CD14-positive monocyte (primary cell): ENCODE measurements at regions not wholly inside any gene's neighbourhood (a gene's known extent, or its start where the extent isn't known, plus 50 kb on each side); places are given as distances from the start of the nearest gene placed in this dataset.

Source experiments
- DNase-seq, 3 donors: peaks; one replicate each; pipeline ENCODE4 v3.0.0-alpha.2; 2011 to 2022
- H2AFZ ChIP-seq: 2 replicates; pipeline ENCODE4 v1.6.0; 2012; ENCODE audit warnings: mild to moderate bottlenecking, low read depth, low read length, inconsistent platforms; ENCODE audit not compliant: insufficient read depth, poor library complexity, severe bottlenecking
- H3K27ac ChIP-seq, 2 donors: 1 replicate in 1 of 2; 2 replicates in 1 of 2; pipeline ENCODE4 v1.5.1; 2012 to 2013; ENCODE audit warnings: low read length in 2 of 2, control low read depth in 1 of 2, inconsistent platforms in 1 of 2, low read depth in 1 of 2, mild to moderate bottlenecking in 1 of 2
- H3K27me3 ChIP-seq, 2 donors: one replicate each; pipeline versions ENCODE4 v1.6.0 to v1.6.1; 2011 to 2013; ENCODE audit warnings: low read length in 2 of 2; ENCODE audit not compliant: control insufficient read depth in 2 of 2, insufficient read depth in 2 of 2
- H3K36me3 ChIP-seq, 2 donors: replicated peaks in 1 of 2; 1 replicate in 1 of 2; 2 replicates in 1 of 2; pipeline versions ENCODE4 v1.5.1 to v1.6.1; 2012 to 2013; ENCODE audit warnings: low read length in 2 of 2, control low read depth in 1 of 2, inconsistent platforms in 1 of 2, mild to moderate bottlenecking in 1 of 2; ENCODE audit not compliant: insufficient read depth in 2 of 2, control insufficient read depth in 1 of 2
- H3K4me1 ChIP-seq, 2 donors: 1 replicate in 1 of 2; 2 replicates in 1 of 2; pipeline versions ENCODE4 v1.5.1 to v1.6.1; 2012 to 2013; ENCODE audit warnings: low read length in 2 of 2, control low read depth in 1 of 2, inconsistent platforms in 1 of 2, mild to moderate bottlenecking in 1 of 2, moderate library complexity in 1 of 2; ENCODE audit not compliant: insufficient read depth in 2 of 2, control insufficient read depth in 1 of 2
- H3K4me2 ChIP-seq: replicated peaks from 2 replicates; pipeline ENCODE3; 2012; ENCODE audit warnings: low read length, moderate library complexity, mild to moderate bottlenecking; ENCODE audit not compliant: poor library complexity, severe bottlenecking; ENCODE audit errors: extremely low read depth
- H3K4me3 ChIP-seq, 3 experiments: fragments of 200-600 bp in 1 of 3; sonication (generic) in 1 of 3; replicated peaks in 1 of 3; 1 replicate in 2 of 3; 2 replicates in 1 of 3; pipeline ENCODE4 v1.5.1; 2011 to 2013; ENCODE audit warnings: low read length in 3 of 3, mild to moderate bottlenecking in 3 of 3, control low read depth in 2 of 3, low read depth in 2 of 3, inconsistent platforms in 1 of 3, moderate library complexity in 1 of 3
- H3K79me2 ChIP-seq: 2 replicates; pipeline ENCODE4 v1.6.0; 2012; ENCODE audit warnings: mild to moderate bottlenecking, control low read depth, inconsistent platforms, low read length, moderate library complexity; ENCODE audit not compliant: insufficient read depth
- H3K9ac ChIP-seq: 2 replicates; pipeline ENCODE4 v1.6.0; 2017; ENCODE audit warnings: low read length, mild to moderate bottlenecking; ENCODE audit not compliant: insufficient read depth, poor library complexity, severe bottlenecking
- H3K9me3 ChIP-seq, 2 donors: replicated peaks in 1 of 2; 1 replicate in 1 of 2; 2 replicates in 1 of 2; pipeline versions ENCODE4 v1.5.1 to v1.6.1; 2012 to 2013; ENCODE audit warnings: low read length in 2 of 2, control low read depth in 1 of 2; ENCODE audit not compliant: control insufficient read depth in 1 of 2, insufficient read depth in 1 of 2
- H4K20me1 ChIP-seq: 2 replicates; pipeline ENCODE4 v1.6.0; 2012; ENCODE audit warnings: mild to moderate bottlenecking, low read length, control low read depth, moderate library complexity; ENCODE audit not compliant: insufficient read depth
- H3K27ac Mint-ChIP-seq, 7 donors: one replicate each; pipeline ENCODE4 v1.8.0; 2020; ENCODE audit warnings: mild to moderate bottlenecking in 7 of 7, mixed read lengths in 7 of 7, moderate library complexity in 6 of 7, inconsistent platforms in 2 of 7
- H3K27me3 Mint-ChIP-seq, 3 donors: one replicate each; pipeline ENCODE4 v1.8.0; 2021 to 2022; ENCODE audit warnings: low read depth in 3 of 3, mild to moderate bottlenecking in 3 of 3, mixed read lengths in 3 of 3, moderate library complexity in 3 of 3, inconsistent platforms in 1 of 3
- H3K36me3 Mint-ChIP-seq, 2 donors: one replicate each; pipeline ENCODE4 v1.8.0; 2020; ENCODE audit warnings: mixed read lengths in 2 of 2, inconsistent platforms in 1 of 2, mild to moderate bottlenecking in 1 of 2
- H3K4me1 Mint-ChIP-seq: one replicate; pipeline ENCODE4 v1.8.0; 2020; ENCODE audit warnings: mild to moderate bottlenecking, mixed read lengths
- H3K4me3 Mint-ChIP-seq, 2 donors: one replicate each; pipeline ENCODE4 v1.8.0; 2020; ENCODE audit warnings: mild to moderate bottlenecking in 2 of 2, mixed read lengths in 2 of 2, moderate library complexity in 1 of 2
- H3K9me3 Mint-ChIP-seq, 7 donors: one replicate each; pipeline ENCODE4 v1.8.0; 2020 to 2022; ENCODE audit warnings: mixed read lengths in 7 of 7, mild to moderate bottlenecking in 6 of 7, moderate library complexity in 6 of 7, inconsistent platforms in 2 of 7
- WGBS: methylation state at CpG from one replicate; pipeline ENCODE4 v1.1.5; 2013; ENCODE audit warnings: missing lambda C conversion rate; ENCODE audit not compliant: insufficient coverage; 5-methylcytosine and 5-hydroxymethylcytosine counted together
- intact Hi-C, 2 donors: fragments of 100-400 bp; cut with micrococcal nuclease; formaldehyde crosslinking; loops; one replicate each; pipeline versions ENCODE4 v1.15.0 to v1.15.1; 2023
- TF ChIP-seq, protein P1 (sequence below): fragments of 200-600 bp; IDR thresholded peaks from one replicate; pipeline ENCODE4 v1.8.0; 2022; ENCODE audit warnings: antibody characterized with exemption, mild to moderate bottlenecking

DNA sequence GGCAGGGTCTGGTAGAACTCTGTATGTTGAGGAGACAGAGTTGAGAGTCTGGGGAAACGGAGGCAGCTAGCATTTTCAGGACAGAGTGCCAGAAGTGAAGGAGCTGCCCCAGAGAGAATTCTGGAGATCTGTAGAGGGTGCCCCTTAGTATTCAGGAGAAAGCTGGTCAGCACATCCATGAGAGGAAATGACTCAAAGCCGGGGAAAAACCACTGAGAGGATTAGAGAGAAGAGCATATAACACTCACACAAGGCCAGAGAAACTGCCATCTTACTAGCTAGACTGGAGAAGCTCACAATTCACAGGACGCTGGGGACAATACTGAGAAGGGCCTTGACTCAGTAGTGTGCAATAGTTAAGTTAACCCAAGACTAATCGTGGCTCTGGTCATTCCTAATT lies 75.7 kb upstream of the DPPA4 start:
- no peaks in the 10 kb centered on the region for H4K20me1 ChIP-seq
- WGBS = 66% methylated on average over 2 of the region's 4 CpGs
- DNase-seq = no peak
- H2AFZ ChIP-seq = no peak overlapping the region
- Mint-ChIP-seq H3K27ac (no peak overlapping the region), H3K27me3 (peaks cover 0 to 1% (median 0%) of the 10 kb centered on the region in 3 donors), H3K4me1 (no peaks in the 10 kb centered on the region), H3K9me3 (peaks cover 4 to 14% (median 10%) of the 10 kb centered on the region in 7 donors), H3K4me3 (no peak overlapping the region), H3K36me3 (no peaks in the 10 kb centered on the region)
- H3K9me3 ChIP-seq = peaks cover 6 to 16% of the 10 kb centered on the region in 2 donors
- H3K9ac ChIP-seq = no peak overlapping the region
- TF ChIP-seq, protein P1, sequence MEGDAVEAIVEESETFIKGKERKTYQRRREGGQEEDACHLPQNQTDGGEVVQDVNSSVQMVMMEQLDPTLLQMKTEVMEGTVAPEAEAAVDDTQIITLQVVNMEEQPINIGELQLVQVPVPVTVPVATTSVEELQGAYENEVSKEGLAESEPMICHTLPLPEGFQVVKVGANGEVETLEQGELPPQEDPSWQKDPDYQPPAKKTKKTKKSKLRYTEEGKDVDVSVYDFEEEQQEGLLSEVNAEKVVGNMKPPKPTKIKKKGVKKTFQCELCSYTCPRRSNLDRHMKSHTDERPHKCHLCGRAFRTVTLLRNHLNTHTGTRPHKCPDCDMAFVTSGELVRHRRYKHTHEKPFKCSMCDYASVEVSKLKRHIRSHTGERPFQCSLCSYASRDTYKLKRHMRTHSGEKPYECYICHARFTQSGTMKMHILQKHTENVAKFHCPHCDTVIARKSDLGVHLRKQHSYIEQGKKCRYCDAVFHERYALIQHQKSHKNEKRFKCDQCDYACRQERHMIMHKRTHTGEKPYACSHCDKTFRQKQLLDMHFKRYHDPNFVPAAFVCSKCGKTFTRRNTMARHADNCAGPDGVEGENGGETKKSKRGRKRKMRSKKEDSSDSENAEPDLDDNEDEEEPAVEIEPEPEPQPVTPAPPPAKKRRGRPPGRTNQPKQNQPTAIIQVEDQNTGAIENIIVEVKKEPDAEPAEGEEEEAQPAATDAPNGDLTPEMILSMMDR = no peak
- no peak overlapping the region for H3K4me2 ChIP-seq
- no peaks in the 10 kb centered on the region for H3K27me3 ChIP-seq
- no peaks in the 10 kb centered on the region for H3K36me3 ChIP-seq
- no peak overlapping the region for H3K4me3 ChIP-seq
- intact Hi-C loops = no loop called here
- H3K27ac ChIP-seq = no peak overlapping the region
- H3K4me1 ChIP-seq = no peaks in the 10 kb centered on the region
- H3K79me2 ChIP-seq = no peaks in the 10 kb centered on the region

DNA sequence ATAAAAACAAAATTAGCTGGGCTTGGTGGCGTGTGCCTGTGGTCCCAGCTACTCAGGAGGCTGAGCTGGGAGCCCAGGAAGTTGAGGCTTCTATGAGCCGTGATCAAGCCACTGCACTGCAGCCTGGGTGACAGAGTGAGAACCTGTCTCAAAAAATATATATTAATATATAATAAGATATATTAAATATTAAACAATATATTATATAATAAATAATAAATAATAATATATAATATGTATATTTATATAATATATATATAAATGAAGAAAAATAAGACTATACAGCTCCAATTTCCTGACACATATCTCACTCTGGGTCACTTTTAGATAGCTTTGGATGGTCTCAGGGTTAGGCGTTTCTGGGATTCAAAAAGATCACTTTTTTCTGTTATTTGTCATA lies 74.2 kb upstream of the DPPA4 start:
- 80% methylated on average over 1 of the region's 3 CpGs for WGBS
- intact Hi-C loops = no loop called here
- Mint-ChIP-seq H3K27me3 (peaks cover 0 to 1% (median 0%) of the 10 kb centered on the region in 3 donors), H3K27ac (no peak overlapping the region), H3K4me3 (no peak overlapping the region), H3K36me3 (no peaks in the 10 kb centered on the region), H3K4me1 (no peaks in the 10 kb centered on the region), H3K9me3 (peaks cover 5 to 19% (median 10%) of the 10 kb centered on the region in 7 donors)
- Histone ChIP-seq H3K4me3 (no peak overlapping the region), H3K9ac (no peak overlapping the region), H3K4me2 (no peak overlapping the region), H3K9me3 (peaks cover 6 to 11% of the 10 kb centered on the region in 2 donors), H3K4me1 (no peaks in the 10 kb centered on the region), H3K36me3 (no peaks in the 10 kb centered on the region), H3K79me2 (no peaks in the 10 kb centered on the region), H4K20me1 (no peaks in the 10 kb centered on the region), H2AFZ (no peak overlapping the region), H3K27me3 (no peaks in the 10 kb centered on the region), H3K27ac (no peak overlapping the region)
- TF ChIP-seq, protein P1 = no peak
- DNase-seq = no peak
